Liver (tissue), 8 donors: ENCODE measurements at regions not wholly inside any gene's neighbourhood (a gene's known extent, or its start where the extent isn't known, plus 50 kb on each side); places are given as distances from the start of the nearest gene placed in this dataset.

Experiments
- DNase-seq: peaks from one replicate; pipeline ENCODE4 v3.0.0-alpha.2; 2017; ENCODE audit warnings: low spot score
- H3K27ac ChIP-seq, 2 donors: one replicate each; pipeline ENCODE4 v1.7.0; 2013; ENCODE audit warnings: inconsistent platforms in 2 of 2, low read length in 2 of 2, control low read depth in 1 of 2, low read depth in 1 of 2, mild to moderate bottlenecking in 1 of 2
- H3K27me3 ChIP-seq, 4 donors: one replicate each; pipeline versions ENCODE4 v1.6.1 to v1.7.0; 2013; ENCODE audit warnings: low read length in 3 of 4, inconsistent platforms in 1 of 4, mild to moderate bottlenecking in 1 of 4, moderate library complexity in 1 of 4; ENCODE audit not compliant: control insufficient read depth in 4 of 4, insufficient read depth in 4 of 4
- H3K36me3 ChIP-seq, 4 donors: one replicate each; pipeline versions ENCODE4 v1.6.1 to v1.7.0; 2013; ENCODE audit warnings: low read length in 3 of 4, mild to moderate bottlenecking in 3 of 4, low read depth in 1 of 4, moderate library complexity in 1 of 4; ENCODE audit not compliant: control insufficient read depth in 4 of 4, insufficient read depth in 3 of 4
- H3K4me1 ChIP-seq, 4 donors: one replicate each; pipeline versions ENCODE4 v1.6.1 to v1.7.0; 2013; ENCODE audit warnings: low read length in 3 of 4, mild to moderate bottlenecking in 3 of 4, moderate library complexity in 1 of 4; ENCODE audit not compliant: control insufficient read depth in 4 of 4, insufficient read depth in 4 of 4
- H3K4me3 ChIP-seq, 3 donors: one replicate each; pipeline versions ENCODE4 v1.6.1 to v1.7.0; 2013; ENCODE audit warnings: low read length in 3 of 3, control low read depth in 1 of 3, low read depth in 1 of 3, mild to moderate bottlenecking in 1 of 3
- H3K9ac ChIP-seq, 2 donors: one replicate each; pipeline ENCODE4 v1.7.0; 2013; ENCODE audit warnings: low read length in 2 of 2, mild to moderate bottlenecking in 2 of 2, moderate library complexity in 2 of 2, control low read depth in 1 of 2, low read depth in 1 of 2
- H3K9me3 ChIP-seq, 4 donors: one replicate each; pipeline versions ENCODE4 v1.6.1 to v1.7.0; 2013; ENCODE audit warnings: low read length in 3 of 4; ENCODE audit not compliant: control insufficient read depth in 4 of 4
- EGR1 ChIP-seq, 2 donors: IDR thresholded peaks; 2 replicates each; pipeline ENCODE4 v1.6.1; 2016 to 2018; ENCODE audit warnings: antibody characterized with exemption in 2 of 2, low read depth in 2 of 2
- FOXA1 ChIP-seq: IDR thresholded peaks from 2 replicates; pipeline ENCODE4 v1.6.1; 2016; ENCODE audit warnings: antibody characterized with exemption
- FOXA2 ChIP-seq: IDR thresholded peaks from 2 replicates; pipeline ENCODE4 v1.6.1; 2016; ENCODE audit warnings: antibody characterized with exemption
- GABPA ChIP-seq, 2 donors: IDR thresholded peaks in 1 of 2; conservative IDR thresholded peaks in 1 of 2; 2 replicates each; pipeline ENCODE4 v1.6.1; 2016; ENCODE audit warnings: antibody characterized with exemption in 2 of 2, mild to moderate bottlenecking in 1 of 2, moderate library complexity in 1 of 2
- HNF4A ChIP-seq, 2 donors: conservative IDR thresholded peaks; 2 replicates each; pipeline ENCODE4 v1.6.1; 2016; ENCODE audit warnings: antibody characterized with exemption in 2 of 2, mild to moderate bottlenecking in 2 of 2
- HNF4G ChIP-seq: IDR thresholded peaks from 2 replicates; pipeline ENCODE4 v1.6.1; 2016; ENCODE audit warnings: antibody characterized with exemption
- JUND ChIP-seq, 2 donors: IDR thresholded peaks; 2 replicates each; pipeline ENCODE4 v1.6.1; 2016; ENCODE audit warnings: antibody characterized with exemption in 2 of 2
- NR2F2 ChIP-seq: IDR thresholded peaks from 2 replicates; pipeline ENCODE4 v1.6.1; 2016; ENCODE audit warnings: antibody characterized with exemption
- RAD21 ChIP-seq, 2 donors: IDR thresholded peaks; 2 replicates each; pipeline ENCODE4 v1.6.1; 2016; ENCODE audit warnings: antibody characterized with exemption in 2 of 2, mild to moderate bottlenecking in 2 of 2
- RXRA ChIP-seq, 2 donors: IDR thresholded peaks; 2 replicates each; pipeline ENCODE4 v1.6.1; 2017 to 2018; ENCODE audit warnings: antibody characterized with exemption in 2 of 2, mild to moderate bottlenecking in 1 of 2
- SP1 ChIP-seq: IDR thresholded peaks from 2 replicates; pipeline ENCODE4 v1.6.1; 2018; ENCODE audit warnings: antibody characterized with exemption, mild to moderate bottlenecking
- TAF1 ChIP-seq: conservative IDR thresholded peaks from 2 replicates; pipeline ENCODE4 v1.6.1; 2016; ENCODE audit warnings: antibody characterized with exemption, mild to moderate bottlenecking
- YY1 ChIP-seq: IDR thresholded peaks from 2 replicates; pipeline ENCODE4 v1.6.1; 2016; ENCODE audit warnings: antibody characterized with exemption, mild to moderate bottlenecking
- WGBS: extraction: QIAGEN DNeasy Blood & Tissue Kit; methylation state at CpG from one replicate; pipeline ENCODE4 v1.1.7; 2013; 5-methylcytosine and 5-hydroxymethylcytosine counted together
- TF ChIP-seq, protein P1 (sequence below): IDR thresholded peaks from 2 replicates; pipeline ENCODE4 v1.6.1; 2016; ENCODE audit warnings: antibody characterized with exemption, mild to moderate bottlenecking
- TF ChIP-seq, protein P2 (sequence below): IDR thresholded peaks from 2 replicates; pipeline ENCODE4 v1.6.1; 2016; ENCODE audit warnings: antibody characterized with exemption
- TF ChIP-seq, protein P3 (sequence below): IDR thresholded peaks from 2 replicates; pipeline ENCODE4 v1.6.1; 2016; ENCODE audit warnings: antibody characterized with exemption
- TF ChIP-seq, protein P4 (sequence below): fragments of 150-350 bp; IDR thresholded peaks from 2 replicates; pipeline ENCODE4 v1.5.1; 2017; ENCODE audit warnings: improper control_type of control experiment, low read depth, low read length; ENCODE audit not compliant: missing input control
- TF ChIP-seq, protein P5 (sequence below): IDR thresholded peaks from 2 replicates; pipeline ENCODE4 v1.6.1; 2016; ENCODE audit warnings: antibody characterized with exemption
- donor health status: healthy.
- donor health status: healthy.
- donor health status: healthy.
- donor health status: healthy.
- donor health status: healthy.

DNA sequence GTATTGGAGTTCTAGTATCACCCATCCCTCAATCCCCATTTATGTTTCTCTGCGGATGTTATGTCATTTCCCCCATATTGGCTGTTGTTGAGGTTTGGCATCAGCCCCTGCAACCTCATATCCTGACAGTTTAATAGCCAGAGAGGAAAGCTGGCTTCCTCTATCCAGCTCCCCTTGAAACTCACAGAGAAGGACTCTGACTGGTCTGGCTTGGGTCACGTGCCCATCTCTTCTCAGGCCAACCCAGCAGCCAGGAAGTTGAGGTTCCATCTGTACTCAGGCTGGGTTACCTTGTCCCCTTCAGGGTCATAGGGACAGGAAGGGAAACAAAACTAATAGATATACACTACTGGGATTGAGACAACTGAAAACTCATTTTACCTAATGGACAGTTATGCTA is 148.0 kb upstream of the SLC14A2 start (continued):
- TF ChIP-seq, protein P1, sequence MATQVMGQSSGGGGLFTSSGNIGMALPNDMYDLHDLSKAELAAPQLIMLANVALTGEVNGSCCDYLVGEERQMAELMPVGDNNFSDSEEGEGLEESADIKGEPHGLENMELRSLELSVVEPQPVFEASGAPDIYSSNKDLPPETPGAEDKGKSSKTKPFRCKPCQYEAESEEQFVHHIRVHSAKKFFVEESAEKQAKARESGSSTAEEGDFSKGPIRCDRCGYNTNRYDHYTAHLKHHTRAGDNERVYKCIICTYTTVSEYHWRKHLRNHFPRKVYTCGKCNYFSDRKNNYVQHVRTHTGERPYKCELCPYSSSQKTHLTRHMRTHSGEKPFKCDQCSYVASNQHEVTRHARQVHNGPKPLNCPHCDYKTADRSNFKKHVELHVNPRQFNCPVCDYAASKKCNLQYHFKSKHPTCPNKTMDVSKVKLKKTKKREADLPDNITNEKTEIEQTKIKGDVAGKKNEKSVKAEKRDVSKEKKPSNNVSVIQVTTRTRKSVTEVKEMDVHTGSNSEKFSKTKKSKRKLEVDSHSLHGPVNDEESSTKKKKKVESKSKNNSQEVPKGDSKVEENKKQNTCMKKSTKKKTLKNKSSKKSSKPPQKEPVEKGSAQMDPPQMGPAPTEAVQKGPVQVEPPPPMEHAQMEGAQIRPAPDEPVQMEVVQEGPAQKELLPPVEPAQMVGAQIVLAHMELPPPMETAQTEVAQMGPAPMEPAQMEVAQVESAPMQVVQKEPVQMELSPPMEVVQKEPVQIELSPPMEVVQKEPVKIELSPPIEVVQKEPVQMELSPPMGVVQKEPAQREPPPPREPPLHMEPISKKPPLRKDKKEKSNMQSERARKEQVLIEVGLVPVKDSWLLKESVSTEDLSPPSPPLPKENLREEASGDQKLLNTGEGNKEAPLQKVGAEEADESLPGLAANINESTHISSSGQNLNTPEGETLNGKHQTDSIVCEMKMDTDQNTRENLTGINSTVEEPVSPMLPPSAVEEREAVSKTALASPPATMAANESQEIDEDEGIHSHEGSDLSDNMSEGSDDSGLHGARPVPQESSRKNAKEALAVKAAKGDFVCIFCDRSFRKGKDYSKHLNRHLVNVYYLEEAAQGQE, result no peak
- TF ChIP-seq FOXA2, result no peak
- no peak for TF ChIP-seq RXRA (IDR thresholded peaks at IDR 0.05)

DNA sequence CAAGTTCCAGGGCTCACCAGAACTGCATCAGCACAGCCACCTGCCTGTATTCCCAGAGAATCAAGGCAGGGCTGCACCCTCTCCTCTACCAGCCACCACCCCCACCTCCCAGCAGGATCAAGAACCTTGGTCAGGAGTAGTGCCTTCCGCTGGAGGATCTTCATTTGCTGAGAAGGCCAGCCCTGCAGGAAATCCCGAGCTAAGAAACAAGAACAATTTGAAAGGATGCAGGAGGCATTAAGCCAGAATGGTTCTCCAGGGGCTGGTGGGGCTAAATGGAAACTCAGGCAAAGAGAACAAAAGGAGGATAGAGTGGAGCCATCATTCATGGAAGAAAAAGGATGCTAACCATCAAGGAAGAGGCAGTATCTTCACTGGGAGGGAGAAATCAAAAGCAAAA is 147.3 kb upstream of the SLC14A2 start:
- no peak for DNase-seq
- Histone ChIP-seq H3K27ac (no peak overlapping the region), H3K4me1 (no peaks in the 10 kb centered on the region), H3K4me3 (no peak overlapping the region), H3K9me3 (no peaks in the 10 kb centered on the region), H3K36me3 (no peaks in the 10 kb centered on the region), H3K27me3 (no peaks in the 10 kb centered on the region), H3K9ac (no peak overlapping the region)
- whole genome bisulfite sequencing, result 76% methylated on average over 2 of the region's 2 CpGs
- no peak for TF ChIP-seq HNF4G
- TF ChIP-seq RXRA (IDR thresholded peaks at IDR 0.05), result no peak
- TF ChIP-seq, protein P2, sequence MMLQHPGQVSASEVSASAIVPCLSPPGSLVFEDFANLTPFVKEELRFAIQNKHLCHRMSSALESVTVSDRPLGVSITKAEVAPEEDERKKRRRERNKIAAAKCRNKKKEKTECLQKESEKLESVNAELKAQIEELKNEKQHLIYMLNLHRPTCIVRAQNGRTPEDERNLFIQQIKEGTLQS, result no peak
- TF ChIP-seq, protein P3, sequence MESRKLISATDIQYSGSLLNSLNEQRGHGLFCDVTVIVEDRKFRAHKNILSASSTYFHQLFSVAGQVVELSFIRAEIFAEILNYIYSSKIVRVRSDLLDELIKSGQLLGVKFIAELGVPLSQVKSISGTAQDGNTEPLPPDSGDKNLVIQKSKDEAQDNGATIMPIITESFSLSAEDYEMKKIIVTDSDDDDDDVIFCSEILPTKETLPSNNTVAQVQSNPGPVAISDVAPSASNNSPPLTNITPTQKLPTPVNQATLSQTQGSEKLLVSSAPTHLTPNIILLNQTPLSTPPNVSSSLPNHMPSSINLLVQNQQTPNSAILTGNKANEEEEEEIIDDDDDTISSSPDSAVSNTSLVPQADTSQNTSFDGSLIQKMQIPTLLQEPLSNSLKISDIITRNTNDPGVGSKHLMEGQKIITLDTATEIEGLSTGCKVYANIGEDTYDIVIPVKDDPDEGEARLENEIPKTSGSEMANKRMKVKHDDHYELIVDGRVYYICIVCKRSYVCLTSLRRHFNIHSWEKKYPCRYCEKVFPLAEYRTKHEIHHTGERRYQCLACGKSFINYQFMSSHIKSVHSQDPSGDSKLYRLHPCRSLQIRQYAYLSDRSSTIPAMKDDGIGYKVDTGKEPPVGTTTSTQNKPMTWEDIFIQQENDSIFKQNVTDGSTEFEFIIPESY, result no peak
- no peak for TF ChIP-seq HNF4A (conservative IDR thresholded peaks at IDR 0.05)
- TF ChIP-seq EGR1 (IDR thresholded peaks at IDR 0.05; ENCODE audit: low read depth in 2 of 2), result no peak
- no peak for TF ChIP-seq FOXA2
- TF ChIP-seq TAF1, result no peak
- TF ChIP-seq FOXA1, result no peak
- TF ChIP-seq, protein P4, sequence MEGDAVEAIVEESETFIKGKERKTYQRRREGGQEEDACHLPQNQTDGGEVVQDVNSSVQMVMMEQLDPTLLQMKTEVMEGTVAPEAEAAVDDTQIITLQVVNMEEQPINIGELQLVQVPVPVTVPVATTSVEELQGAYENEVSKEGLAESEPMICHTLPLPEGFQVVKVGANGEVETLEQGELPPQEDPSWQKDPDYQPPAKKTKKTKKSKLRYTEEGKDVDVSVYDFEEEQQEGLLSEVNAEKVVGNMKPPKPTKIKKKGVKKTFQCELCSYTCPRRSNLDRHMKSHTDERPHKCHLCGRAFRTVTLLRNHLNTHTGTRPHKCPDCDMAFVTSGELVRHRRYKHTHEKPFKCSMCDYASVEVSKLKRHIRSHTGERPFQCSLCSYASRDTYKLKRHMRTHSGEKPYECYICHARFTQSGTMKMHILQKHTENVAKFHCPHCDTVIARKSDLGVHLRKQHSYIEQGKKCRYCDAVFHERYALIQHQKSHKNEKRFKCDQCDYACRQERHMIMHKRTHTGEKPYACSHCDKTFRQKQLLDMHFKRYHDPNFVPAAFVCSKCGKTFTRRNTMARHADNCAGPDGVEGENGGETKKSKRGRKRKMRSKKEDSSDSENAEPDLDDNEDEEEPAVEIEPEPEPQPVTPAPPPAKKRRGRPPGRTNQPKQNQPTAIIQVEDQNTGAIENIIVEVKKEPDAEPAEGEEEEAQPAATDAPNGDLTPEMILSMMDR, result no peak
- TF ChIP-seq, protein P5, sequence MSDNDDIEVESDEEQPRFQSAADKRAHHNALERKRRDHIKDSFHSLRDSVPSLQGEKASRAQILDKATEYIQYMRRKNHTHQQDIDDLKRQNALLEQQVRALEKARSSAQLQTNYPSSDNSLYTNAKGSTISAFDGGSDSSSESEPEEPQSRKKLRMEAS, result no peak
- no peak for TF ChIP-seq JUND (IDR thresholded peaks at IDR 0.05)
- no peak for TF ChIP-seq SP1
- TF ChIP-seq GABPA (IDR thresholded peaks at IDR 0.05 in 1 of 2, conservative IDR thresholded peaks at IDR 0.05 in 1 of 2), result no peak
- TF ChIP-seq YY1, result no peak
- TF ChIP-seq NR2F2, result no peak
- TF ChIP-seq RAD21 (IDR thresholded peaks at IDR 0.05), result no peak
